RWPE2 (cell line): ENCODE measurements at regions not wholly inside any gene's neighbourhood (a gene's known extent, or its start where the extent isn't known, plus 50 kb on each side); places are given as distances from the start of the nearest gene placed in this dataset.

Source experiments
- ATAC-seq: fragments of 200-7000 bp; cut with Tn5 transposase; 3 replicates; pipeline ENCODE4 v1.9.1; 2021; ENCODE audit warnings: low read depth
- DNase-seq: peaks from one replicate; pipeline ENCODE4 v3.0.0-alpha.2; 2020; ENCODE audit warnings: low spot score
- H3K27ac ChIP-seq: fragments of 450-650 bp; 2 replicates; pipeline ENCODE4 v1.5.1; 2017; ENCODE audit warnings: mild to moderate bottlenecking; ENCODE audit not compliant: poor library complexity, severe bottlenecking
- H3K27me3 ChIP-seq: fragments of 250-450 bp; sonication (Bioruptor Pico); 2 replicates; pipeline ENCODE4 v1.5.1; 2021; ENCODE audit warnings: mild to moderate bottlenecking, moderate library complexity; ENCODE audit not compliant: insufficient read depth, poor library complexity, severe bottlenecking
- H3K36me3 ChIP-seq: fragments of 250-450 bp; sonication (Bioruptor Pico); 2 replicates; pipeline ENCODE4 v1.5.1; 2020; ENCODE audit warnings: low read depth, mild to moderate bottlenecking, moderate library complexity
- H3K4me1 ChIP-seq: fragments of 250-450 bp; sonication (Bioruptor Pico); 2 replicates; pipeline ENCODE4 v1.5.1; 2021; ENCODE audit warnings: mild to moderate bottlenecking, moderate library complexity; ENCODE audit not compliant: insufficient read depth, poor library complexity, severe bottlenecking
- H3K4me3 ChIP-seq: fragments of 250-450 bp; sonication (Bioruptor Pico); 2 replicates; pipeline ENCODE4 v1.5.1; 2021; ENCODE audit warnings: mild to moderate bottlenecking, moderate library complexity; ENCODE audit not compliant: severe bottlenecking
- H3K9me3 ChIP-seq: fragments of 250-450 bp; sonication (Bioruptor Pico); 2 replicates; pipeline ENCODE4 v1.5.1; 2021; ENCODE audit warnings: mild to moderate bottlenecking, moderate library complexity; ENCODE audit not compliant: severe bottlenecking
- CTCF ChIP-seq: fragments of 450-650 bp; IDR thresholded peaks from one replicate; pipeline ENCODE4 v1.5.1; 2017; ENCODE audit warnings: mild to moderate bottlenecking, moderate library complexity; ENCODE audit not compliant: poor library complexity, severe bottlenecking

GRCh38 chr7:94060752-94061151 is 56.6 kb upstream of the BET1 start:
- Histone ChIP-seq H3K4me3 (no peak overlapping the region), H3K9me3 (peaks cover 3% of the 10 kb centered on the region), H3K36me3 (no peaks in the 10 kb centered on the region), H3K4me1 (peaks cover 13% of the 10 kb centered on the region), H3K27me3 (no peaks in the 10 kb centered on the region), H3K27ac (no peak overlapping the region)
- ATAC-seq (no peak), DNase-seq (no peak)
- no peak for TF ChIP-seq CTCF

GRCh38 chr7:94061326-94061725 is 57.2 kb upstream of the BET1 start:
- no peaks in the 10 kb centered on the region for H3K9me3 ChIP-seq
- no peak overlapping the region for H3K27ac ChIP-seq
- H3K36me3 ChIP-seq, result no peaks in the 10 kb centered on the region
- H3K27me3 ChIP-seq, result no peaks in the 10 kb centered on the region
- no peak overlapping the region for H3K4me3 ChIP-seq
- ATAC-seq (no peak), DNase-seq (no peak)
- TF ChIP-seq CTCF, result no peak
- peaks cover 11% of the 10 kb centered on the region for H3K4me1 ChIP-seq

GRCh38 chr7:94062372-94062771 is 58.2 kb upstream of the BET1 start:
- Histone ChIP-seq H3K27ac (no peak overlapping the region), H3K36me3 (no peaks in the 10 kb centered on the region), H3K9me3 (no peaks in the 10 kb centered on the region), H3K4me1 (peaks cover 12% of the 10 kb centered on the region), H3K27me3 (no peaks in the 10 kb centered on the region), H3K4me3 (no peak overlapping the region)
- ATAC-seq (no peak), DNase-seq (no peak)
- no peak for TF ChIP-seq CTCF

- Histone ChIP-seq H3K9me3 (no peaks in the 10 kb centered on the region), H3K27ac (no peak overlapping the region), H3K36me3 (no peaks in the 10 kb centered on the region), H3K4me3 (no peak overlapping the region), H3K4me1 (peaks cover 27% of the 10 kb centered on the region), H3K27me3 (no peaks in the 10 kb centered on the region)
- DNase-seq, result no peak
- no peak; the same call in 2 of the 3 replicates for ATAC-seq
- TF ChIP-seq CTCF, result no peak
Measured at GRCh38 chr7:94064541-94065191, 60.5 kb upstream of the BET1 start.

DNA sequence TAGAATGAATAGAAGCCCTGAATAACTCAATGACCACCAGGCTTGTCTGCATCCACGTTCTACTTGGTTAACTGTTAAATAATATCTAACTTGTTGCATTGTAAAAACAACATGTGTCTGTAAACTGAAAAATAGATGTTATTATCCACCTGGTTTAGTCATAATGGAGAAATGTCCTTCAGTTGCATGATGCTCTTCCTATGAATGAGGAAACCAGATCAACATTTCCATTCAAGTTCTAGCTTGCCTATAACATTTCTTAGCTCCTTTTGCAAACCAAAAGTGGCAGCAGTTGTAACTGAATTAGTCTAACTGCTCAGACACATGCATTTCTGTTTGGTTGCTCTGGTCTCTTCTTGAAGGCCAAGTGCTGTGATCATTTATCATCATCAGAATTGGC is 62.9 kb upstream of the BET1 start:
- no peak for TF ChIP-seq CTCF
- Histone ChIP-seq H3K27me3 (no peaks in the 10 kb centered on the region), H3K4me1 (peaks cover 24% of the 10 kb centered on the region), H3K9me3 (no peaks in the 10 kb centered on the region), H3K36me3 (no peaks in the 10 kb centered on the region), H3K4me3 (no peak overlapping the region), H3K27ac (peak overlapping the region; percentile 37)
- ATAC-seq, result peak; percentile 65
- DNase-seq, result no peak
